HL-60 (cell line): ENCODE measurements at regions not wholly inside any gene's neighbourhood (a gene's known extent, or its start where the extent isn't known, plus 50 kb on each side); places are given as distances from the start of the nearest gene placed in this dataset.

Experiments used
- DNase-seq, 2 experiments: peaks; one replicate each; pipeline ENCODE4 v3.0.0-alpha.2; 2010 to 2020; ENCODE audit warnings: low read depth in 1 of 2, low spot score in 1 of 2
- H3K27ac ChIP-seq: fragments of 250-450 bp; sonication (Bioruptor Pico); replicated peaks from 2 replicates; pipeline ENCODE4 v1.5.1; 2020; ENCODE audit warnings: mild to moderate bottlenecking, moderate library complexity
- H3K27me3 ChIP-seq: fragments of 250-450 bp; sonication (Bioruptor Pico); 2 replicates; pipeline ENCODE4 v1.5.1; 2021; ENCODE audit warnings: mild to moderate bottlenecking, moderate library complexity; ENCODE audit not compliant: insufficient read depth, poor library complexity, severe bottlenecking
- H3K4me3 ChIP-seq: replicated peaks from 2 replicates; pipeline ENCODE4 v1.5.1; 2011; ENCODE audit warnings: mild to moderate bottlenecking, control low read depth, low read length; ENCODE audit not compliant: insufficient read depth
- CTCF ChIP-seq: IDR thresholded peaks from one replicate; pipeline ENCODE4 v1.5.1; 2011; ENCODE audit warnings: low read length, control low read depth, inconsistent platforms; ENCODE audit not compliant: insufficient read depth
- GABPA ChIP-seq: IDR thresholded peaks from 2 replicates; pipeline ENCODE4 v1.6.1; 2012; ENCODE audit warnings: low read depth
- POLR2AphosphoS5 ChIP-seq: IDR thresholded peaks from 2 replicates; pipeline ENCODE4 v1.6.1; 2012; ENCODE audit warnings: low read depth
- SPI1 ChIP-seq: IDR thresholded peaks from 2 replicates; pipeline ENCODE4 v1.6.1; 2012; ENCODE audit warnings: low read depth, mild to moderate bottlenecking, borderline replicate concordance
- TF ChIP-seq, protein P1 (sequence below): IDR thresholded peaks from 2 replicates; pipeline ENCODE4 v1.6.1; 2012; ENCODE audit warnings: low read depth; ENCODE audit not compliant: insufficient replicate concordance

DNA sequence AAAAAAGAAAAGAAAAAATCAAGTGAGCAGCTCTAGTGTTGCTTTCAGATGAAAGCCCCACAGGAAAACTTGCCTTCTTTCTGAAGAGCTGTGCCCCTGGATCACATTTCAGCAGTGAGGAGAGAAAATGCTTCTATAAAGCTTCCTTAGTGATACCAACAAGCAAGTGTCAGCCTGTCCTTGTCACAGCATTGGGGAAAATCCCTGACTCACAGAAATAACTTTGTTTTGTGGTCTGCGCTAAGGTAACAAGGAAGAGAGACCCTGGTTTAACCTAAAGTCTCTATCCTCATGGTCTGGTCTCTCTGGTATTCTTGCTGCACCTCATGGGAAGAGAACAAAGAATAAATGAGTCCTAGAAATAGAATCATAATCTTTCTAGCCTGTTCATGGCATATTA lies 885.2 kb upstream of the SORCS1 start:
- no peak for DNase-seq
- Histone ChIP-seq H3K27ac (no peak overlapping the region), H3K27me3 (no peaks in the 10 kb centered on the region), H3K4me3 (no peak overlapping the region)
- TF ChIP-seq, protein P1, sequence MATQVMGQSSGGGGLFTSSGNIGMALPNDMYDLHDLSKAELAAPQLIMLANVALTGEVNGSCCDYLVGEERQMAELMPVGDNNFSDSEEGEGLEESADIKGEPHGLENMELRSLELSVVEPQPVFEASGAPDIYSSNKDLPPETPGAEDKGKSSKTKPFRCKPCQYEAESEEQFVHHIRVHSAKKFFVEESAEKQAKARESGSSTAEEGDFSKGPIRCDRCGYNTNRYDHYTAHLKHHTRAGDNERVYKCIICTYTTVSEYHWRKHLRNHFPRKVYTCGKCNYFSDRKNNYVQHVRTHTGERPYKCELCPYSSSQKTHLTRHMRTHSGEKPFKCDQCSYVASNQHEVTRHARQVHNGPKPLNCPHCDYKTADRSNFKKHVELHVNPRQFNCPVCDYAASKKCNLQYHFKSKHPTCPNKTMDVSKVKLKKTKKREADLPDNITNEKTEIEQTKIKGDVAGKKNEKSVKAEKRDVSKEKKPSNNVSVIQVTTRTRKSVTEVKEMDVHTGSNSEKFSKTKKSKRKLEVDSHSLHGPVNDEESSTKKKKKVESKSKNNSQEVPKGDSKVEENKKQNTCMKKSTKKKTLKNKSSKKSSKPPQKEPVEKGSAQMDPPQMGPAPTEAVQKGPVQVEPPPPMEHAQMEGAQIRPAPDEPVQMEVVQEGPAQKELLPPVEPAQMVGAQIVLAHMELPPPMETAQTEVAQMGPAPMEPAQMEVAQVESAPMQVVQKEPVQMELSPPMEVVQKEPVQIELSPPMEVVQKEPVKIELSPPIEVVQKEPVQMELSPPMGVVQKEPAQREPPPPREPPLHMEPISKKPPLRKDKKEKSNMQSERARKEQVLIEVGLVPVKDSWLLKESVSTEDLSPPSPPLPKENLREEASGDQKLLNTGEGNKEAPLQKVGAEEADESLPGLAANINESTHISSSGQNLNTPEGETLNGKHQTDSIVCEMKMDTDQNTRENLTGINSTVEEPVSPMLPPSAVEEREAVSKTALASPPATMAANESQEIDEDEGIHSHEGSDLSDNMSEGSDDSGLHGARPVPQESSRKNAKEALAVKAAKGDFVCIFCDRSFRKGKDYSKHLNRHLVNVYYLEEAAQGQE: no peak
- TF ChIP-seq POLR2AphosphoS5 (no peak), CTCF (no peak), SPI1 (no peak), GABPA (no peak)

DNA sequence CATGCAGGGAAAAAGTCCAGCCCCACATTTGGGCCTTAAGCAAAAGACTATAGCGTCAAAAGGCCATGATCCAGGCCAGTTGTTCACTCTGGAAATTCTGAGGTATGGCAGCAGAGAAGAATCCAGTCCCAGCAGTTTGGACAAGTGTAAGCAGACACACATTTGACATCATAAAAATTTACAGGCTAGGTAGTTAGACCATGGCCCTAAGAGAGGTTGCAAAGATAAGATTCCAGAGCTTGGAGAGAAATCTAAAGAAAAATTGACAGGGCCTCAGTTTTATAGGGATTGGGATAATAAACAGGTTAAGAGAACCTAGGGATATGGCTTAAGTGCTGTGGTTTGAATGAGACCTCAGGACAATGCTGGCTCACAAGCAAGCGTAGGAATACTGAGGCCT lies 884.4 kb upstream of the SORCS1 start:
- H3K27me3 ChIP-seq: no peaks in the 10 kb centered on the region
- H3K27ac ChIP-seq: no peak overlapping the region
- no peak for TF ChIP-seq SPI1
- no peak overlapping the region for H3K4me3 ChIP-seq
- no peak for DNase-seq

DNA sequence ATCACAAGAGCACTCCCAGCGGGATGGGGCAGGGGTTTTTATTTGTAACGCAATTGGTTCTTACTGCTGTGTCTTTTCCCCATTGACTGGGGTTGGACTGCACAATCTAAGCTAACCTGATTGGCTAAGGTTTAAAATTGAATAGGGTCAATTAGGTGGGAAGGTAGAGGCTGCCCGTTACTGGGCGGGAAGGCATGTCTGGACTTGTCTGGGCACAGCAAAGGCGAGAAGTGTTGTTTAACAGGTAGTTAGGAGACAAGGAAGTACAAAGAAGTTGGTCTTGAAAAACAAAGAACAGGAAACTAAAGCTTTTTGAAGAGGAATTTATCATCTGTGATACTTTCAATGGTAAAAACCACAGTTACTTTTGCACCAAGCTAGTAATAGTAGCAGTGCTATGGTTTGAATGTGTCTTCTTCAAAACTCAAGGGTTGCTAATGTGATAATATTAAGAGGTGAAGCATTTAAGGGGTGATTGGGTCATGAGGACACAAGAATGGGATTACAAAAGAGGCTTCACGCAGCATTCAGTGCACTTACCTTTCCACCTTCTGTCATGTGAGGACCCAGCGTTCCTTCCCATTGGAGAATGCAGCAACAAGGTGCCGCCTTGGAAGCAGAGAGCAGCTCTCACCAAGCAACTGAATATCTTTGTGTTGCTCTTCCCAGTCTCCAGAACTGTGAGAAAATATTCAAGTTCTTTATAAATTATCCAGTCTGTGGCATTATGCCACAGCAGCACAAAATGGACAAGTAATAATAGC lies 875.5 kb upstream of the SORCS1 start:
- Histone ChIP-seq H3K27ac (no peak overlapping the region), H3K27me3 (no peaks in the 10 kb centered on the region), H3K4me3 (no peak overlapping the region)
- no peak for DNase-seq
- TF ChIP-seq SPI1: no peak
- no peak for TF ChIP-seq GABPA
- TF ChIP-seq POLR2AphosphoS5: no peak
- TF ChIP-seq, protein P1: no peak
- TF ChIP-seq CTCF: no peak

DNA sequence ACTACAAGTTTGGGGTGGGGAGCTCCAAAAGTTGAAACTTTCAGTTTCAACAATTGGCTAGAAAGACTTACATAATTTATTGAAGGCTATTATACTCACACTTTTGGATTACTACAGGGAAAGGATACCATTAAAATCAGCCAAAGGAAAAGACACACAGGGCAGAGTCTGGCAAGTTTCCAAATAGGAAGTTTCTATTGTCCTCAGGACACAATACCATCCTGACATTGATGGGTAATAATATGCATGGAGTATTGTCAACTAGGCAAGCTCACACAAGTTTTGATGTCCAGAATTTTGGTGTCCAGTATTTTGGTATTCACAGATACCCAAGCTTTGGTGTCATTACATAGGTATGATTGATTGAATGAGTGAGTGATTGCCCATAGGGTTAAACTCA lies 872.6 kb upstream of the SORCS1 start:
- H3K4me3 ChIP-seq: no peak overlapping the region
- no peaks in the 10 kb centered on the region for H3K27me3 ChIP-seq
- H3K27ac ChIP-seq: no peak overlapping the region
- no peak for TF ChIP-seq POLR2AphosphoS5
- TF ChIP-seq GABPA: no peak
- TF ChIP-seq, protein P1: no peak
- no peak for TF ChIP-seq CTCF
- TF ChIP-seq SPI1: no peak
- no peak for DNase-seq
